C4-2B (cell line): ENCODE measurements at regions not wholly inside any gene's neighbourhood (a gene's known extent, or its start where the extent isn't known, plus 50 kb on each side); places are given as distances from the start of the nearest gene placed in this dataset.

Experiments
- CTCF ChIP-seq: fragments of 450-650 bp; conservative IDR thresholded peaks from 2 replicates; pipeline ENCODE4 v1.5.1; 2017; ENCODE audit warnings: mild to moderate bottlenecking
- ZFX ChIP-seq: fragments of 450-650 bp; IDR thresholded peaks from 2 replicates; pipeline ENCODE4 v1.6.1; 2017

- TF ChIP-seq CTCF, result no peak
- no peak for TF ChIP-seq ZFX
These were observed 729.7 kb downstream of the BRD1 start for GRCh38 chr22:49097966-49098365.
